Loucy (cell line): ENCODE measurements at regions not wholly inside any gene's neighbourhood (a gene's known extent, or its start where the extent isn't known, plus 50 kb on each side); places are given as distances from the start of the nearest gene placed in this dataset.

Experiments used
- H2AFZ ChIP-seq: fragments of 200-600 bp; sonication (generic); 2 replicates; pipeline ENCODE4 v1.6.0; 2016; ENCODE audit warnings: antibody characterized with exemption, mild to moderate bottlenecking, low read length, moderate library complexity
- H3F3A ChIP-seq: fragments of 200-600 bp; 2 replicates; pipeline ENCODE4 v1.6.0; 2016; ENCODE audit warnings: antibody characterized with exemption, low read depth, mild to moderate bottlenecking
- H3K27me3 ChIP-seq: fragments of 200-600 bp; sonication (generic); 2 replicates; pipeline ENCODE4 v1.6.1; 2014; ENCODE audit warnings: low read length, mild to moderate bottlenecking; ENCODE audit not compliant: insufficient read depth, poor library complexity, severe bottlenecking
- H3K36me3 ChIP-seq: fragments of 200-600 bp; sonication (generic); 2 replicates; pipeline ENCODE4 v1.6.1; 2016; ENCODE audit warnings: low read length; ENCODE audit not compliant: insufficient read depth
- H3K4me1 ChIP-seq: fragments of 200-600 bp; sonication (generic); 2 replicates; pipeline ENCODE4 v1.5.1; 2014; ENCODE audit warnings: low read length, mild to moderate bottlenecking; ENCODE audit not compliant: insufficient read depth, poor library complexity, severe bottlenecking
- H3K4me2 ChIP-seq: fragments of 200-600 bp; sonication (generic); 2 replicates; pipeline ENCODE4 v1.6.0; 2014; ENCODE audit warnings: antibody characterized with exemption, low read length, low read depth, mild to moderate bottlenecking; ENCODE audit not compliant: poor library complexity, severe bottlenecking
- H3K4me3 ChIP-seq: fragments of 200-600 bp; sonication (generic); 2 replicates; pipeline ENCODE4 v1.5.1; 2014; ENCODE audit warnings: low read length, mild to moderate bottlenecking, mixed read lengths; ENCODE audit not compliant: poor library complexity, severe bottlenecking
- H3K79me2 ChIP-seq: fragments of 200-600 bp; sonication (generic); 2 replicates; pipeline ENCODE4 v1.6.1; 2014; ENCODE audit warnings: low read length; ENCODE audit not compliant: insufficient read depth
- H3K9ac ChIP-seq: fragments of 200-600 bp; sonication (generic); 2 replicates; pipeline ENCODE4 v1.6.0; 2014; ENCODE audit warnings: mild to moderate bottlenecking, low read depth, low read length, moderate library complexity; ENCODE audit not compliant: poor library complexity, severe bottlenecking
- H3K9me2 ChIP-seq: fragments of 200-600 bp; sonication (generic); replicated peaks from 2 replicates; pipeline ENCODE4 v1.6.1; 2016; ENCODE audit warnings: low read depth, low read length, mixed read lengths
- H3K9me3 ChIP-seq: fragments of 200-600 bp; sonication (generic); 2 replicates; pipeline ENCODE4 v1.6.1; 2014; ENCODE audit warnings: mild to moderate bottlenecking, antibody characterized with exemption, low read length, low read depth; ENCODE audit not compliant: insufficient read depth
- H4K20me1 ChIP-seq: fragments of 200-600 bp; sonication (generic); 2 replicates; pipeline ENCODE4 v1.6.0; 2014; ENCODE audit warnings: antibody characterized with exemption, low read length, mild to moderate bottlenecking; ENCODE audit not compliant: insufficient read depth, poor library complexity, severe bottlenecking
- EZH2phosphoT487 ChIP-seq: fragments of 200-600 bp; IDR thresholded peaks from 2 replicates; pipeline ENCODE4 v1.6.1; 2018; ENCODE audit warnings: antibody characterized with exemption, mild to moderate bottlenecking, moderate library complexity, borderline replicate concordance
- TF ChIP-seq, protein P1 (sequence below): fragments of 200-600 bp; sonication (generic); conservative IDR thresholded peaks from 2 replicates; pipeline ENCODE4 v1.5.1; 2014; ENCODE audit warnings: mild to moderate bottlenecking, antibody characterized with exemption, low read length

DNA sequence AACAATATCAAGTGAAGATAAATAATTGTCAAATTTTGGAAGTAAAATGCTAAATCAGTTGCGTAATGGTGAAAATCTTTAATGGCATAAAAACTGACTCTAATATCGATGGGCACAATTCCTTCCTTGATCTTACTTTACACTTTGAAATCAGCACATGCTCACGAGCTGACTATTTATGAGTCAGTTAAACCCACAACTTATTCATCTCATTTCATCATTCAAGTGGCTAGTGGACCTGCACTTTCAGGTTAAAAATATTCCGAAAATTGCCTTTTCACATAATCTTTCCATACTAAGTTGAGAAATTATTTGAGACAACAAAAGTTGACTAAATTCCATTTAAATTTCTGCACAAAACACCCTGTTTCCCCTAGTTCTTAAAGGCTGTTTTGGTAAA, 582.1 kb upstream of the TENM3 start:
- H3K79me2 ChIP-seq: no peaks in the 10 kb centered on the region
- no peaks in the 10 kb centered on the region for H3K4me1 ChIP-seq
- H4K20me1 ChIP-seq: no peaks in the 10 kb centered on the region
- H3K27me3 ChIP-seq: no peaks in the 10 kb centered on the region
- no peaks in the 10 kb centered on the region for H3K36me3 ChIP-seq
- no peaks in the 10 kb centered on the region for H3F3A ChIP-seq
- H3K4me2 ChIP-seq: no peak overlapping the region
- no peak overlapping the region for H3K9ac ChIP-seq
- no peaks in the 10 kb centered on the region for H3K9me2 ChIP-seq
- H3K4me3 ChIP-seq: no peak overlapping the region
- no peak overlapping the region for H2AFZ ChIP-seq
- H3K9me3 ChIP-seq: no peaks in the 10 kb centered on the region
- TF ChIP-seq, protein P1, sequence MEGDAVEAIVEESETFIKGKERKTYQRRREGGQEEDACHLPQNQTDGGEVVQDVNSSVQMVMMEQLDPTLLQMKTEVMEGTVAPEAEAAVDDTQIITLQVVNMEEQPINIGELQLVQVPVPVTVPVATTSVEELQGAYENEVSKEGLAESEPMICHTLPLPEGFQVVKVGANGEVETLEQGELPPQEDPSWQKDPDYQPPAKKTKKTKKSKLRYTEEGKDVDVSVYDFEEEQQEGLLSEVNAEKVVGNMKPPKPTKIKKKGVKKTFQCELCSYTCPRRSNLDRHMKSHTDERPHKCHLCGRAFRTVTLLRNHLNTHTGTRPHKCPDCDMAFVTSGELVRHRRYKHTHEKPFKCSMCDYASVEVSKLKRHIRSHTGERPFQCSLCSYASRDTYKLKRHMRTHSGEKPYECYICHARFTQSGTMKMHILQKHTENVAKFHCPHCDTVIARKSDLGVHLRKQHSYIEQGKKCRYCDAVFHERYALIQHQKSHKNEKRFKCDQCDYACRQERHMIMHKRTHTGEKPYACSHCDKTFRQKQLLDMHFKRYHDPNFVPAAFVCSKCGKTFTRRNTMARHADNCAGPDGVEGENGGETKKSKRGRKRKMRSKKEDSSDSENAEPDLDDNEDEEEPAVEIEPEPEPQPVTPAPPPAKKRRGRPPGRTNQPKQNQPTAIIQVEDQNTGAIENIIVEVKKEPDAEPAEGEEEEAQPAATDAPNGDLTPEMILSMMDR: no peak
- TF ChIP-seq EZH2phosphoT487: no peak

DNA sequence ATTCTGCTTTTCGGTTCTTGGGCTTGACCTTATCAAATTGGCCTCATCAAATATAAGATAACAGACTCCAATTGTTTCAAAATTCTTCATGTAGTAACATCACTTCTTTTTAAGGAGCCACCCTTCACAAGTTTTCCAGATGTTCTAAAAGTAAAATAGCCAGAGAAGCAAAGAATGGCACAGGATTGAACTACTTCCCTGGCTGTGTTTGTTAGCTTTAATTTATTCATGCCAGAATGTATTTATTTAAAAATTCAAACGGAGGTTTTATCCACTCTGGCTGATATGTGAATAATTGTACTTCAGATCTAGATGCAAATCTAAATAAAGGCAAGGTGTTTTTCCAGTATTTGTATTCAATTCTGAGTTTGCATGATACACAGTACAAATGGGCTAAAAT, 581.3 kb upstream of the TENM3 start:
- H3K36me3 ChIP-seq: no peaks in the 10 kb centered on the region
- H3K9me2 ChIP-seq: no peaks in the 10 kb centered on the region
- H3K9me3 ChIP-seq: no peaks in the 10 kb centered on the region
- no peaks in the 10 kb centered on the region for H3K27me3 ChIP-seq
- no peak overlapping the region for H3K4me2 ChIP-seq
- no peak overlapping the region for H3K4me3 ChIP-seq
- H3F3A ChIP-seq: no peaks in the 10 kb centered on the region
- no peaks in the 10 kb centered on the region for H4K20me1 ChIP-seq
- H3K79me2 ChIP-seq: no peaks in the 10 kb centered on the region
- H3K4me1 ChIP-seq: no peaks in the 10 kb centered on the region
- H3K9ac ChIP-seq: no peak overlapping the region
- TF ChIP-seq EZH2phosphoT487: no peak
- TF ChIP-seq, protein P1: no peak
- no peak overlapping the region for H2AFZ ChIP-seq

DNA sequence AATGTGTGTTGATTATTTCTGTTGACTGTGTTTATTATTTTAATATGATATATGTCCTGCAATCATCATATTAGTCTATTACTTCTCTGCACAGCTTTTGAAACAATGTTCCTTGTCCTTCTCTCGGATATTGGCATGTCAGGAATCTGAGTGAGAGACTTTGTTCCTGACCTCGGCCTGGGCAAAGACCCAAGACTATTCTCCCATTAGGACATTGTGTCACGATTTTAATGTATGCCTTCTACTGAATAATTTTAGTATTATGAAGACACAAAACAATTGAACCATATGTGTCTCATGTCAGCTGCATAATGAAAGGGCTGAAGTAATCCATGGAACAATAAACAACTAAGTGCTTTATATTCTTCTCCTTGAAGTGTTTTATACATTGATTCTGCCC, 580.8 kb upstream of the TENM3 start:
- Histone ChIP-seq H3K79me2 (no peaks in the 10 kb centered on the region), H3K4me2 (no peak overlapping the region), H4K20me1 (no peaks in the 10 kb centered on the region), H3K9me3 (no peaks in the 10 kb centered on the region), H3K9me2 (no peaks in the 10 kb centered on the region), H3K4me1 (no peaks in the 10 kb centered on the region), H3K4me3 (no peak overlapping the region), H3F3A (no peaks in the 10 kb centered on the region), H3K9ac (no peak overlapping the region), H3K36me3 (no peaks in the 10 kb centered on the region), H2AFZ (no peak overlapping the region), H3K27me3 (no peaks in the 10 kb centered on the region)
- TF ChIP-seq EZH2phosphoT487: no peak
- TF ChIP-seq, protein P1: no peak
